HG03108 (cell line): ENCODE measurements at regions not wholly inside any gene's neighbourhood (a gene's known extent, or its start where the extent isn't known, plus 50 kb on each side); places are given as distances from the start of the nearest gene placed in this dataset.

Source experiments
- ATAC-seq: cut with Tn5 transposase; IDR thresholded peaks from one replicate; pipeline ENCODE4 v1.9.1; 2021; ENCODE audit warnings: moderate library complexity; ENCODE audit not compliant: unreplicated experiment

DNA sequence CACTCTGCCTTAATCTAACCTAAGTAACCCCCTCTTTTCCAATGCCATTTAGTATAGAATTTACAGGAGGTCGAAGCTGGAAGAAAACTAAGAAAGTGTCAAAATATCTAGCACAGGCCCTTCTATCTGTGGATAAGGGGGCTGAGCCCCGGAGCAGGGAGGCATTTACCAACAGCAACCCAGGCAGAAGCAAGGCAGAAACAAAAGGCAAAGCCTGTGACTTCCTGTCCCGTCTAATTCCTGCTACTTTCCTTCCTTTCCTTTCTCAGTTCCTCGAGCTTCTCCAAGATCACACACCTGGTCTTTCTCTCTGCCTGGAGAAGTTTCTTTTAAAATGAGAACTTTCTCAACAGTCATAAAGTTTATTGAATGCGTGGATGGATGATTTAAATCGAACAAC, 146.0 kb downstream of the FOXA2 start:
- ATAC-seq, result no peak

DNA sequence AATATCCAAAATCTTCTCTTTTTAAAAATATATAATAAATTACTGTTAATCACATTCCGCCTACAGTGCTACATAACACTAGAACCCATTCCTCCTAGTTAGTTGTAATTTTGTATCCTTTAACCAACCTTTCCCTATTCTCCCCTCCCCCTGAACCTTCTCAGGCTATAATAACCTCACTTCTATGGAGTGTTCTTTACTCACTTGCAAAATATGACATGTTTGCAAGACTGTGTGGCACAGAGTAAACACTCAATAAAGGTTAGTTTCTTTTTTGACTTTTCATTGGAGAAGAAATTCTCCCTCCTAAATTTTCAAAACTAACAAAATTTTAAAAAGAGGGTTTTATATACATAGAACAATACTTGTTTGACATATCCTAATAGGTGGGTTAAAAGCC, 147.0 kb downstream of the FOXA2 start:
- ATAC-seq, result no peak

- ATAC-seq, result no peak
Observed at GRCh38 chr20:22431419-22431818, 153.0 kb downstream of the FOXA2 start.

GRCh38 chr20:22430746-22431168, 153.6 kb downstream of the FOXA2 start:
- no peak for ATAC-seq

DNA sequence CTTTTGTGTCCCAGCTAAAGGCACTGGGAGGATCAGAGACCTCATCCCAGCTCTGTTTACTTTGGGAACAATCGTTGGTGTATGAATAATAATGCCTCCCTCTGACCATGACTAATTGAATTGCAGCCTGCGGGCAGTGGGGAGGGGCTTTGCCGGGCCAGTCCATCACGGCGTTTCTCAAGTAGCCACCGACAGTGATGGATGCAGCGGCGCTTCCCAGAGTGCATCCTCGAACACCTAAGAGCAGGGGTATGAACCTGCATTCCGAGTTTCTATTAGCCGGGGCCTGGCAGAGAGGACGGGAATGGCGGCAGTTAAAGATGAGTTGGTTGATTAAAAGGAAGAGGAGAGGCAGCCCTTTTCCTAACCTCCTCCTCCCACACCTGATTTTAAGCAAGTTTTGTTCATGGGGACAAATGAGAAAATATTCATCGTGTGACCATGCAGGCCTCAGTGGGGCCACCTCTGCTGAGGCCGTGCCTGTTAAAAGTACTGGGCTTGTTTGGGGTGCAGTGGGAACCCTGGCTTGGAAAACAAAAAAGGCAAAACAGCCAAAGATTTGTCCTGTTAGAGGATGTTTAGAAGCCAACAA, 154.1 kb downstream of the FOXA2 start:
- no peak for ATAC-seq

DNA sequence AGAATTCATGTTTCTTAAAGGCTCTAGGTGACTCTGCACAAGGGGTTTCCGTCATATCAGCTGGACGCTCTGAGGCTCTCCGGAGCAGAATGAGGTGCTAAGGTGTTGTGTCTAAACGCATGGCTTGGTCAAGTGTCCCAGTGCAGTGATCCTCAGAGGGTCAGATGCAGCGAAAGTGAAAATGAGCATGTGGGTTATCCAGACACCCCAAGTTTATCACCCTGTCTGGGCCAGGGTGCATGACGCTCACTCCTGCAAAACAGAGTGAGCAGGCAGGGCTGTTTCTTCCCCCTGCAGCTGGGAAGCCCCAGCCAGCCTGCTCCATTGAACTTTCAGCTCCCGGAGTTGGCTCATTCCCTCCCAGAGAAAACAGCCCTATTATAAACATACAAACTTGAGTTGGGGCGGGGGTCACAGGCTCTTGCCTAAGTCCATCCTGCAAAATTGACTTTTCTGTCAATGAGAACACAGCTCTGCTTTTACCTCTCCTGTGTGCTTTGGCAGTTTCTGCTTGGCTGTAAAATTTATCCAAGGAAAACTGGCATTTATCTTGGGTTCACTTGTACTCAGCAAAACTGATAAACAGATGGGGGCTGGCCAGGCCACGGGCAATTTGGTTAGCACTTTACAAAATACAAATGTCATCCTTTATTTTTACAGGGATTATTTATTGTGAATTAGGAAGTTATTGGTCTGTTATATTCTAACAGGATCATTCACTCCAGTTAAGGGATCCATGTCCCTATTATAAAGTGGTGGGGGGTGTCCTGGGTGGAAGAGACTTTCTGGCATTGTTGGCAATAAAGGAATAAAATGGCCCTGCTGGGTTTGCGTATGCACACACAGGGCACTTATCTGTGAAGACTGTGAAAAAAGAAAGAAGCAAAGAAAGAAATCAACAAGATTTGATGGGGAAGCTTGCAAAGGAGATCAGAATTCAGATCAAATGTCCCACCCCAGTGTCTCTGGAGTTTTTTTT, 154.9 kb downstream of the FOXA2 start:
- no peak for ATAC-seq

DNA sequence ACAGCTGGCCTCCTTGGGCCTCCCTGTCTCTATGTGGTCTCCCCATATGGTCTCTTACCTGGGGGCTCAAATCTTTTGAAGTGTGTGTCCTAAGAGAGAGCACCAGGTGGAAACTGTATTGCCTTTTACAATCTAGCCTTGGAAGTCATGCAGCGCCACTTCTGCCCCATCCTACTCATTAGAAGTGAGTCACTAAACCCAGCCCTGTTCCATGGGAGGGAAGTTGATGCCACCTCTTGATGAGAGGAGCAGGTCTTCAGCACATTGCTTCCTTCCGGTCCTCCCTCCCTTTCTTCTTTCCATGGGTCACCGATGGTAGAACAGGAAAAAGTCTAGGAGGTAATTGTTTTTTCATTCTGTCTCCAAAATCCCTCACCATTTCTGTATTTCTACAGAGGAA, 156.3 kb downstream of the FOXA2 start:
- ATAC-seq, result no peak

DNA sequence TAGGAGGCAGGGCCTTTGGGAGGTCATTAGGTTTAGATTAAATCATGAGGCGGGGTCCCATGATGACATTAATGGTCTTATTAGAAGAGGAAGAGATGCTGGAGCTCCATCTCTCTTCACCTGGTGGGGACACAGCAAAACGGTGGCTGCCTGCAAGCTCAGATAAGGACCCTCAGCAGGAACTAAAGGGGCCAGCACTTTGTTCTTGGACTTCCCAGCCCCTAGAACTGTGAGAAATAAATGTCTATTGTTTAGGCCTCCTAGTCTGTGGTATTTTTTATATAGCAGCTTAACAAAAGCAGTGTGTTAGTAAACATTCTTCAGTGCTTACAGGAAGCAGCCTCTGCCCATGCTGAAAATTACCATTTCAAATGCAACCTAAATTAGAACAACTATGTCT, 157.6 kb downstream of the FOXA2 start:
- ATAC-seq, result no peak

- no peak for ATAC-seq
Observed at GRCh38 chr20:22425344-22426295, 158.8 kb downstream of the FOXA2 start.

- ATAC-seq, result no peak
Observed at GRCh38 chr20:22423190-22423832, 161.1 kb downstream of the FOXA2 start.

- no peak for ATAC-seq
Observed at GRCh38 chr20:22420116-22420598, 164.2 kb downstream of the FOXA2 start.

DNA sequence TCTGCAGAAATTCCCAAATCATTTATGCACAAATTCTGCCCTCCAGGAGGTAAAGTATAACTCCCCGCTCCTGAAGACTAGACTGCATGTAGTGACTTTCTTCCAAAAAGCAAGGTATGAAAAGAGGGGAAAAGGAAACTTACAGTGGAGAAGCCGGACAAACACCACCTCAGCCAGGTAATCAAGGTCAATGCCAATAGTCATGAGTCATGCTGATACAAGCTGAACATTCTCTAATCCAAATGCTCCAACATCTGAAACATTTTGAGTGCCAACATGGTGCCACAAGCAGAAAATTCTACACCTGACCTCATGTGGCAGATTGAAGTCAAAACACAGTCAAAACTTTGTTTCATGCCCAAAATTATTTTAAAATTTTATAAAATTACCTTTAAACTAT, 165.6 kb downstream of the FOXA2 start:
- no peak for ATAC-seq

DNA sequence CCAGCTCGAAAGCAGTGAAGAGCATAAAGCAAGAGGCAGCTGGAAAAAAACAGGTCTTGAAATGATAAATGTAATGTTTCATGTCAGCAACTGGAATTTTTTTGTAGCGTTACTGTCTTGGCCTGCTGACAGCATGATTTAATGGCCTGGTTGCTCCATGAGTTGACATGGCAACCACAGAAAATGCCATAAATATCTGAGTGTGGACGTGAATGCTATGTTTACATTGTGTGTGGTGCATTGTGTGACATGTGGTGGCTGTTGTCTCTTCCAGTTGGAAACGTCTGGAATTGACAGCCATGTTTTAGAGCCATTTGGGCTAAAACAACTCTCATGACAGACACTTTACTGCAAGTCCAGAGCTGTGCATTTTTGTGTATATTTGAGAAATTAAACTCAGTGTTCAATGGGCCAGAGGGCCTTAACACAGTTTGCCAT, 170.0 kb downstream of the FOXA2 start:
- ATAC-seq, result no peak

GRCh38 chr20:22412977-22413868, 171.1 kb downstream of the FOXA2 start:
- ATAC-seq, result no peak

DNA sequence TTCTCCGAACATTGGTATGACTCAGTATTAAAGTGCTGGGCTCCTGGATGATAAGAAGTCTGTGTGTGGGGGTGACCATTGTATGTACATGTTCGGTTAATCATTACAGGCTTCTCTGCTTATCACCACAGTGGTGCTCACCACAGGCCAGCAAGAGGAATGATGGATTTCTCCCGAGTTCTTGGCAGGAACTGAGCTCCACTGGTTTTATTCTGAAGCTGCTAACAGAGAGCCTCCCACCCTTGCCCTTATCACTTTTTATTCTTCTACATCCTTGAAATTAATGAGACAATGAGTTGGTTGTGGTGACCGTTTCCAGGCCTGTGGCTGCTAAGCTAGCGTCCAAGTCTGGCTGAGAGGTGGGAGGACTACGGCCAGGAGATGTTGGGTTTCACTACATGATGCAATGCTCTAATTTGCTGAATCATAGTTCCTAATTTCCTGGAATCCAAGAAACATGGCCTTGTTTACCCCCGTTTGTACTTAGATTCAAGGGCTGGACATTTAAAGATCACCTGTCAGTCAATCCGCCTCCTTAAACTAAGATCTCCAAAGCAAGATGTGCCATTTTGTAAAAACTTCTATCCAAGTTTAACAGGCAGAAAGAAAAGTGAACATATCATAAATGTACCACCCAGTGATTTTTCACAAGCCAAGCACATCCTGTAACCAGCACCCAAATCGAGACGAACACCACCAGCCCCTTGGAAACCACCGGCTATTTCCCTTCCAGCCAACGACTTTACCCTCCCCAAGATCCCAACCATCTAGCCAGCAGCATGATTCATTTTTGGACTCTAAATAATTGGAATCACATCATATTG, 172.5 kb downstream of the FOXA2 start:
- no peak for ATAC-seq

GRCh38 chr20:22411286-22411626, 173.1 kb downstream of the FOXA2 start:
- ATAC-seq, result no peak

- ATAC-seq, result no peak
Observed at GRCh38 chr20:22410556-22411130, 173.7 kb downstream of the FOXA2 start.
